Inflammatory macrophage treated with lipopolysaccharide for 1 hour (primary cell): ENCODE measurements at regions not wholly inside any gene's neighbourhood (a gene's known extent, or its start where the extent isn't known, plus 50 kb on each side); places are given as distances from the start of the nearest gene placed in this dataset.

ENCODE experiments used
- DNase-seq, 2 donors: peaks; one replicate each; pipeline ENCODE4 v3.0.0-alpha.2; 2020 to 2022

GRCh38 chr4:119739796-119740195, 111.2 kb upstream of the PDE5A start:
- DNase-seq: no peak

- DNase-seq: no peak
Measured at GRCh38 chr4:119738901-119739300, 110.3 kb upstream of the PDE5A start.

- DNase-seq: no peak
Measured at GRCh38 chr4:119736559-119736958, 108.0 kb upstream of the PDE5A start.

GRCh38 chr4:119735165-119735651, 106.6 kb upstream of the PDE5A start:
- no peak for DNase-seq

- no peak for DNase-seq
Measured at GRCh38 chr4:119733431-119733830, 104.8 kb upstream of the PDE5A start.

GRCh38 chr4:119731778-119732177, 103.2 kb upstream of the PDE5A start:
- no peak for DNase-seq

- no peak for DNase-seq
Measured at GRCh38 chr4:119731146-119731742, 102.6 kb upstream of the PDE5A start.

GRCh38 chr4:119730671-119730950, 102.0 kb upstream of the PDE5A start:
- no peak for DNase-seq

- no peak for DNase-seq
Measured at GRCh38 chr4:119729835-119730670, 101.4 kb upstream of the PDE5A start.

GRCh38 chr4:119728692-119729593, 100.3 kb upstream of the PDE5A start:
- no peak for DNase-seq

GRCh38 chr4:119728185-119728584, 99.6 kb upstream of the PDE5A start:
- no peak for DNase-seq

- no peak for DNase-seq
Measured at GRCh38 chr4:119726505-119726904, 97.9 kb upstream of the PDE5A start.

- no peak for DNase-seq
Measured at GRCh38 chr4:119725688-119726330, 97.2 kb upstream of the PDE5A start.

- DNase-seq: no peak
Measured at GRCh38 chr4:119725011-119725410, 96.4 kb upstream of the PDE5A start.

GRCh38 chr4:119722670-119723069, 94.1 kb upstream of the PDE5A start:
- DNase-seq: no peak

GRCh38 chr4:119721878-119722277, 93.3 kb upstream of the PDE5A start:
- no peak for DNase-seq

GRCh38 chr4:119715490-119716445, 87.2 kb upstream of the PDE5A start:
- DNase-seq: no peak

GRCh38 chr4:119709418-119709817, 80.8 kb upstream of the PDE5A start:
- DNase-seq: no peak

- no peak for DNase-seq
Measured at GRCh38 chr4:119707336-119707735, 78.7 kb upstream of the PDE5A start.

- no peak for DNase-seq
Measured at GRCh38 chr4:119706804-119707203, 78.2 kb upstream of the PDE5A start.

- DNase-seq: no peak
Measured at GRCh38 chr4:119697887-119698393, 69.3 kb upstream of the PDE5A start.

- no peak for DNase-seq
Measured at GRCh38 chr4:119696963-119697362, 68.4 kb upstream of the PDE5A start.
